Ecto neural progenitor cell (in vitro differentiated cells): ENCODE measurements at regions not wholly inside any gene's neighbourhood (a gene's known extent, or its start where the extent isn't known, plus 50 kb on each side); places are given as distances from the start of the nearest gene placed in this dataset.

Experiments
- DNase-seq: peaks from one replicate; pipeline ENCODE4 v3.0.0-alpha.2; 2018; ENCODE audit warnings: low spot score

DNA sequence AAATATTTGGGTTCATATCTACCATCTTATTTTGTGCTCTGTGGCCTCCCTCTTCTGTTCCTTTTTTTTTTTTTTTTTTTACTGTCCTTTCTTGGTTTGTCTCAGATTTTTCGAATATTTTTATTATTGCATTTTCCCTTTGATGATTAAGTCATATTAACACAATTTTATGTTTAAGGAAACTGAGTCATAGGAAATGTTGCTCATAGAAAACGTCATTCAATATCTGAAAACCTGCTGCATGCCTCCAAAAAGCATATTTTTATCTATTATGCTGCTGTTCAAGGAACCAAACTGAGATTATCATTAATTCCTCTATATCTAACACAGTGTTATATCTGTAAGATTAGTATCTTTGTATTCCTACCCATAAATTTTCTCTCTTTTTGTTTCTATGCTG, 614.3 kb upstream of the SLC8A1 start:
- no peak for DNase-seq

GRCh38 chr2:41068740-41069139, 616.9 kb upstream of the SLC8A1 start:
- no peak for DNase-seq

- no peak for DNase-seq
These were observed 626.5 kb upstream of the SLC8A1 start for GRCh38 chr2:41078341-41078740.

- no peak for DNase-seq
These were observed 627.1 kb upstream of the SLC8A1 start for GRCh38 chr2:41079011-41079410.

GRCh38 chr2:41084321-41084720, 632.4 kb upstream of the SLC8A1 start:
- DNase-seq = no peak

DNA sequence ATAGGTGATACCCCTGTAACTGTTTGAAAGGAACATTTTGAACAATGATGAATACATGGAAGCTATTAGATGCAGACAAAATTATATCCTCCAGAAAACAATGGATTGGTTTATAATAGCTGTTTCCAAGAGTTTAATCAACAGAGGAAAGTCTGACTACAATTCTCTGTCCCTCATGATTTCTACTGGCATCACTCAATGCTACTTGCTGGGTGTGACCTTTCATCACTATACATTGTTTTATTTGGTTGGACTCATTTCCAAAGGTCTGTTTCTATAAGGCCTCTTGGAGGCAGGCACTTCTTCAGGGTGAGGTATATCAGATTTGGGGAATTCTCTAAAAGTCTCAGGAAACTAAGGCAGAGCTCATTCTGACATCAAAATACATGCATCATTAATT, 636.1 kb upstream of the SLC8A1 start:
- DNase-seq = no peak

DNA sequence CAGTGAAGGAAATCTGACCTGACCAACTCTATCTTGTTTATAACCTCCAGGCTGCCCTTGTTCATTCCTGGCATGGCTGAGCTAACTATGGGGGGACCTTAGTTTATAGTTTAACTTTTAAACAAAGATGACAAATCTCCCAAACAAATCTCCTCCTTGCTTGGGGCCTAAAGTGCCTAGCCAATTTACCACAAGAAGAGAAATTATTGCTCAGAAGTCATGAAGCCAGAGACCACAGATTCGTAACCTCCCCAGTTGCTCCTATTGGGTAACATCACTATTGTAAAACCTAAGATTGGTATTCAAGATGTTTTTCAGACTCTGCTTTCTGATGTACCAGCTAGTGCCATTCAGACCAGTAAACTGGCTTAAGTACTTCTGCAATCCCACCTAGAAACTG, 649.4 kb upstream of the SLC8A1 start:
- DNase-seq = no peak

DNA sequence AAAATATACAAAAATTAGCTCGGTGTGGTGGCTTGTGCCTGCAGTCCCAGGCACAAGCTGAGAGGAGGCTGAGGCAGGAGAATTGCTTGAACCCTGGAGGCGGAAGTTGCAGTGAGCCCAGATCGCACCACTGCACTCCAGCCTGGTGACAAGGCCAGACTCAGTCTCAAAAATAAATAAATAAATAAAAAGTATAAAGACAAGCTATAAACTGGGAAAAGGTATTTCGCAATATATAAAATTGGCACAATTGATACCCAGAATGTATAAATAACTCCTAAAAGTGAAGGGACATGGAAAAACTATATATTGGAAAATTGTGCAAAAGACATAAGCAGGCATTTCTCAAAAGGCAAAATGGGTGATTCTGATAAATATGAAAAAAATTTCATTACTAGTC, 657.9 kb upstream of the SLC8A1 start:
- no peak for DNase-seq

DNA sequence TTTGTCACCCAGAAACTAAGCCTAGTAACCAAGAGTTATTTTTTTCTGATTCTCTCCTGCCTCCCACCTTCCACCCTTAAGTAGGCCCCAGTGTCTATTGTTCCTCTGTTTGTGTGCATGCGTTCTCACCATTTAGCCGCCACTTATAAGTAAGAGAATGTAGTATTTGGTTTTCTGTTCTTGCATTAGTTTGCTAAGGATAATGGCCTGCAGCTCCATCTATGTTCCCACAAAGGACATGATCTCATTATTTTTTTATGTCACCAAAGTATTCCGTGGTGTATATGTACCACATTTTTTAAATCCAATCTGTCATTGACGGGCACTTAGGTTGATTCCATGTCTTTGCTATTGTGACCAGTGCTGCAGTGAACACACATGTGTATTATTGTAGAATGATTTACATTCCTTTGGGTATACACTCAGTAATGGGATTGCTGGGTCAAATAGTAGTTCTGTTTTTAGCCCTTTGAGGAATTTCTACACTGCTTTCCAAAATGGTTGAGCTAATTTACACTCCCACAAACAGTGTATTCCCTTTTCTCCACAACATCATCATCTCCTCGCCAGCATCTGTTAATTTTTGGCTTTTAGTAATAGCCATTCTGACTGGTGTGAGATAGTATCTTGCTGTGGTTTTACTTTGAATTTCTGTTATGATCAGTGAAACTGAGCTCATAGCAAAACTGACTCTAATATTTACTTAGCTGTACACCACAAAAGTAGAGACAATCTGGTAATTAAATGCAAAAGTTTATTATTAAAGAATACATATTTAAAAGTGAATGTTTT, 660.1 kb upstream of the SLC8A1 start:
- no peak for DNase-seq

DNA sequence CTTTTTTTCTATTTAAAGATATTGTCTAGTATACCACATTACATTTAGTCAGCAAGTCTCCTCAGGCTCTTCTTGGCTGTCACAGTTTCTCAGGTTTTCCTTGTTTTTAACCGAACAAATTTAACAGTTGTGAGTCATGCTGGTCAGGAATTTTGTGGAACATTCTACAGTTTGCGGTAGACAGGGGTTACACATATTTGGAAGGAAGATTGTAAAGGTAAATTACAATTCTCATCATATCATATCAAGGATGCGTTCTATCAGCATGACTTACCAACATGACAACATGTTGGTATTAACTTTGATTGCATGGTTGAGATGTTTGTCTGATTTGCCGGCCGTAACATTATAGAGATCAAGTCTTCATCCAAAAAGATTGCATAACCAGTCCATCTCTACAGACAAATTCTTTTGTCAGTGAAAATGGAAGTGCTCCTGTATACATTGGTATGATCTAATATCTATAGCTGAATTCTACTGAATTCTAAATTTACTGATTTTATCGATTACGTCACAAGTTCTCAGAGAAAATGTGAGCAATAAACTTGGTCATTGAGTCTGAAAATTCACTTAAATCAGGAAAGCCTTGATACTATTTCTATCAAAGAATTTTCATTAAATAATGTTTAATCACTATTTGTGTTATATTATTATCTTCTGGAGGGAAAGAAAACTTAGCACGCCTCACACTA, 664.4 kb upstream of the SLC8A1 start:
- no peak for DNase-seq

GRCh38 chr2:41119489-41119888, 667.6 kb upstream of the SLC8A1 start:
- no peak for DNase-seq

DNA sequence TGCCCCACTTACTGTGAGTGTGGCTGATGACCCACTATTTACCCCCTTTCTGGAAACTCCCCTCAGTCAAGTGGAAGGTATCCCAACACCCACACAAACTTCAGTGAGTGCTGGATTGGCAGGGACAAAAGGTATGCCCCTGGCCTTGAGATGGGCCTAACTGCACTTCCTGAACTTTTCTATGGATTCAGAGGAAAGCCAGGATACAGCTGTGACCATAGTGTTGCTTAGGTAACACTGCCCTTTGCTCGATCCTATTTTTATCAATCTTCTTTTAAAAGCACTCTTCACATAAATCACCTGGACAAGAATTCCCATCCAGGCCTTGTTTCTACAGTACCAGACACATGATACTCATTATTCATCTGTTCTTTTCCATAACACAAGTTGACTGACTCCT, 671.5 kb upstream of the SLC8A1 start:
- no peak for DNase-seq

DNA sequence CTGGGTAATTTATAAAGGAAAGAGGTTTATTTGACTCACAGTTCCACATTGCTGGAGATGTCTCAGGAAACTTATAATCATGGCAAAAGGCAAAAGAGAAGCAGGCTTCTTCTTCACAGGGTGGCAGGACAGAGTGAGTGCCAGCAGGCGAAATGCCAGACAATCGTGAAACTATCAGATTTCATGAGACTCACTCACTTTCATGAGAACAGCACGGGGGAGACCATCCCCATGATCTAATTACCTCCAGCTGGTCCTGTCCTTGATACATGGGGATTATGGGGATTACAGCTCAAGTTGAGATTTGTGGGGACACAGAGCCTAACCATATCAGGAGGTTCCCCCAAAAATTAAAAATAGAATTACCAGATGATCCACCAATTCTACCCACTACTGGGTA, 675.5 kb upstream of the SLC8A1 start:
- DNase-seq = no peak

- no peak for DNase-seq
These were observed 678.1 kb upstream of the SLC8A1 start for GRCh38 chr2:41129988-41130387.

GRCh38 chr2:41137031-41137430, 685.1 kb upstream of the SLC8A1 start:
- no peak for DNase-seq

DNA sequence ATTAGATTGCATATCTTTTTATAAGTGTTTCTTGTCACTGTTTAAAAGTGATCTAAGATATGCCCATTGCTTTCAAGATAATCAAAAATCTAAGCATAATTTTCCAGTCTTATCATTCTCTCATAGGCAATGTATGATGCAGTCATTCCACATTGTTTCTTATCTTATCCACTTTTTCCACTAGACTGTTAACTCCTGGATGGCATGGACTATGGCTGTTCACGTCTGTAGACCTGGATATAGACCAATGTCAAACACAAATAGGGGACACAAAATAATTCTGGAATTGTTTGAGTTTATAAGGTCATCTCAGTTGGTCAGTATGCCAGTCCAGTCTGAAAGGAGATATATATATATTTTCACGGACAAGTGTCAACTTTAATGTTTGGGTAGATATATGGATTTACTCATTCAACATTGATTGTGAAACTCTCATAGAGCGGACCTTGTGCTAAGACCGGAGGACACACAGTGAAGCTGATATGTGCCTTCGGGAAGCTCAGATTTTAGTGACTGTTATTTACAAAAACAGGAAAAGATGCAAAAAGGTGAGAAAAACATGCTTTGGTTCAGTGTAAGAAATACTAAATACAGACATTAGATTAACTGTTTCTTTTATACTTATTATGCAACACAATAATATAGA, 689.4 kb upstream of the SLC8A1 start:
- no peak for DNase-seq

- DNase-seq = no peak
These were observed 690.6 kb upstream of the SLC8A1 start for GRCh38 chr2:41142478-41142877.

DNA sequence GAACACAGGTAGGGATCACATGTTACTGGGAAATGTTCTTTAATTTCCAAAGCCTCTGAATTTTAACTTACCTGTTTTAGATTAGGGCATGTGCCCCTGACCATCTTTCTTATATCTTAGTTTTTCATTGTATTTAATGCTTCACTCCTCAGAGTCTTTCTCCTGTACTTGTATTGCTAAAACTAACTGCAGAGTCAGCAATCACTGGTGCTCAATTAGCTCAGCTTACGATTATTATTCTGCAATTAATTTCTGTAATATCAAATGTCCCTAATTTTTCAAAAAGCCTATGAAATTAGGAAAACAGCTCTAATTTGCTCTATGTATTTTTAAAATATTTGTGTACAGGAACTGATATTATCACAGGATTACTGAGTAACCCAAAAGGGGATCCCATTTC, 693.2 kb upstream of the SLC8A1 start:
- no peak for DNase-seq

- DNase-seq = no peak
These were observed 697.2 kb upstream of the SLC8A1 start for GRCh38 chr2:41149054-41149453.

DNA sequence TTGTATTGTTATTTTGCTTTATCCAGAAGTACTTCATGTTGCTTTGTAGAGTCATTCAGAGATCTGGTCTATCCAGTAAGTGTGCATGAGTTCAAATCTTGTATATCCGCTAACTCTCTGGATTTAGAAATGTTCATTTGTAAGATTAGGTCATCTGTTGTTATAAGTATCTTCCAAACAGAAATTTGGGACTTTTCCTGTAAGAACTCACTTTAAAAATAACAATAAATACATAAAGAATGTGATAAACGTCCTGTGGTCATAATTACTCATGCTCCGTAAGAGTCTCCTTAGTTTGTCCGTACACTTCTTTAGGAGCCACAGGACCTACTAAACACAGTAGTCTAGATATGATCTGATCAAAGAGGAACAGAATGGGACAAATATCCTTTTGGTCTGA, 699.9 kb upstream of the SLC8A1 start:
- no peak for DNase-seq

DNA sequence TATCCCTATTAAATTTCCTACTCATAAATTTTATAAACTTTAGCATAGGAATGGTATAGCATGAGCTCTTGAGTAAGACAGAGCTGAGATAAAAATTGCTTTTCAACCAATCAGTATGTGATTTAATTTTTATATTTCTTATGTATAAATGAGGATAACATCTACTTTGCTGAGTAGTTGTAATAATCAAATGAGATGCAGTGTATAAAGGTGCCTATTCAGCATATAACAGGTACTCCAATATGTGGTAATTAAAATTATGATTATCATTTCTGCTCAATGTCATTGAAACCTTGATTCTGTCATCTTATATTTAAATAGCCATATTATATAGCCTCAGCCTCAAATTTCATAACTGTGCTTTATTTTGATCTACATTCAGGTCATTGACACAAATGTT, 700.4 kb upstream of the SLC8A1 start:
- DNase-seq = no peak

DNA sequence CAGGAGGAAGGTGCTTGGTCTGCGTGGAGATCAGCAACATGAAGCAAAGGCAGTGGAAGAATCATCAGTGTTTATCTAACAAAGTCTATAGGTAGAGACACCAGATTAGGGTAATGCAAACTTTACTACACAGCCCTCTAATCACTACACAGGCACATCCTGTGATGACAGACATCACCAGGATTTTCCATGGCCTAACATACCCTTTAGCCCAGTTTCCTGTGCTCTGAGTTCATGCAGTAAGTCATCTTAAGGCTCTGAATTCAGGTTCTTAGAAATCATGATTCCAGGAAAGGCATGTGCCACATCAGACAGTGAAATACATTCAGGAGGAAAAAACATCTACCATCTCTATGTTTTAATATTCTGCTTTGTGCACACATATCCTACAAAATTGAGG, 708.5 kb upstream of the SLC8A1 start:
- DNase-seq = no peak

DNA sequence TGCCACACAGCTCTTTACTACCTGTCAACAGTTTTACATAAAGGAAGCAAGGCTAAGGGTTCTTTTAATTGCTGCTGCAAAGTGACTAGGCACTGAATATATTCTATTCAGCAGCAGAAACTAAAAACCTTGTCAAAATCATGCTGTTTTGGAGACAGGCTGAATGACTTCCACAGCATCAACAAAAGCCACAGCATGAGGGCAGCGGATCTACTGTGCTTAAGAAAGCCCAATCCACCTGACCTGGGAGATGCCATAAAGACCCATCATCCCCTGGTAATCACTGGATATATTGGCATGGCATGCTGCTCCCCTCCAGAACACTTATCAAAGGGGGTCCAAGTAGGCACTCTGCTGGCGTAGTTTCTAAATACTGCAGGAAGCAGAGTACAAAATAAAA, 715.1 kb upstream of the SLC8A1 start:
- no peak for DNase-seq
